Left ventricle myocardium inferior (tissue), 1 donor: ENCODE measurements at regions not wholly inside any gene's neighbourhood (a gene's known extent, or its start where the extent isn't known, plus 50 kb on each side); places are given as distances from the start of the nearest gene placed in this dataset.

Source experiments
- DNase-seq: peaks from one replicate; pipeline ENCODE4 v3.0.0-alpha.2; 2020
- H3K27ac ChIP-seq: fragments of 200-600 bp; replicated peaks from 2 replicates; pipeline ENCODE4 v1.8.0; 2021
- H3K27me3 ChIP-seq: fragments of 200-600 bp; 2 replicates; pipeline ENCODE4 v1.8.0; 2021; ENCODE audit warnings: low read depth
- H3K36me3 ChIP-seq: fragments of 200-600 bp; 2 replicates; pipeline ENCODE4 v1.8.0; 2021
- H3K4me1 ChIP-seq: fragments of 200-600 bp; 2 replicates; pipeline ENCODE4 v1.8.0; 2021
- H3K4me3 ChIP-seq: fragments of 200-600 bp; 2 replicates; pipeline ENCODE4 v1.8.0; 2021; ENCODE audit warnings: mild to moderate bottlenecking, moderate library complexity
- H3K9me3 ChIP-seq: fragments of 200-600 bp; replicated peaks from 2 replicates; pipeline ENCODE4 v1.8.0; 2021
- intact Hi-C: fragments of 100-400 bp; cut with micrococcal nuclease; formaldehyde crosslinking; loops from one replicate; pipeline ENCODE4 v1.11.0; 2022
- TF ChIP-seq, protein P1 (sequence below): fragments of 200-600 bp; IDR thresholded peaks from 2 replicates; pipeline ENCODE4 v1.8.0; 2021; ENCODE audit warnings: antibody characterized with exemption, mild to moderate bottlenecking, borderline replicate concordance
- donor health status: DM: no; HTN: yes; CAD: no; lungs with severe emphysema.

- H3K4me1 ChIP-seq, result peaks cover 7% of the 10 kb centered on the region
- H3K36me3 ChIP-seq, result no peaks in the 10 kb centered on the region
- no peaks in the 10 kb centered on the region for H3K27me3 ChIP-seq
- intact Hi-C loops, result no loop called here
- peaks cover 8% of the 10 kb centered on the region for H3K9me3 ChIP-seq
- H3K27ac ChIP-seq, result no peak overlapping the region
- no peak overlapping the region for H3K4me3 ChIP-seq
- TF ChIP-seq, protein P1, sequence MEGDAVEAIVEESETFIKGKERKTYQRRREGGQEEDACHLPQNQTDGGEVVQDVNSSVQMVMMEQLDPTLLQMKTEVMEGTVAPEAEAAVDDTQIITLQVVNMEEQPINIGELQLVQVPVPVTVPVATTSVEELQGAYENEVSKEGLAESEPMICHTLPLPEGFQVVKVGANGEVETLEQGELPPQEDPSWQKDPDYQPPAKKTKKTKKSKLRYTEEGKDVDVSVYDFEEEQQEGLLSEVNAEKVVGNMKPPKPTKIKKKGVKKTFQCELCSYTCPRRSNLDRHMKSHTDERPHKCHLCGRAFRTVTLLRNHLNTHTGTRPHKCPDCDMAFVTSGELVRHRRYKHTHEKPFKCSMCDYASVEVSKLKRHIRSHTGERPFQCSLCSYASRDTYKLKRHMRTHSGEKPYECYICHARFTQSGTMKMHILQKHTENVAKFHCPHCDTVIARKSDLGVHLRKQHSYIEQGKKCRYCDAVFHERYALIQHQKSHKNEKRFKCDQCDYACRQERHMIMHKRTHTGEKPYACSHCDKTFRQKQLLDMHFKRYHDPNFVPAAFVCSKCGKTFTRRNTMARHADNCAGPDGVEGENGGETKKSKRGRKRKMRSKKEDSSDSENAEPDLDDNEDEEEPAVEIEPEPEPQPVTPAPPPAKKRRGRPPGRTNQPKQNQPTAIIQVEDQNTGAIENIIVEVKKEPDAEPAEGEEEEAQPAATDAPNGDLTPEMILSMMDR, result no peak
- no peak for DNase-seq
Measured at GRCh38 chr10:21191512-21191911, 294.4 kb upstream of the NEBL start.

DNA sequence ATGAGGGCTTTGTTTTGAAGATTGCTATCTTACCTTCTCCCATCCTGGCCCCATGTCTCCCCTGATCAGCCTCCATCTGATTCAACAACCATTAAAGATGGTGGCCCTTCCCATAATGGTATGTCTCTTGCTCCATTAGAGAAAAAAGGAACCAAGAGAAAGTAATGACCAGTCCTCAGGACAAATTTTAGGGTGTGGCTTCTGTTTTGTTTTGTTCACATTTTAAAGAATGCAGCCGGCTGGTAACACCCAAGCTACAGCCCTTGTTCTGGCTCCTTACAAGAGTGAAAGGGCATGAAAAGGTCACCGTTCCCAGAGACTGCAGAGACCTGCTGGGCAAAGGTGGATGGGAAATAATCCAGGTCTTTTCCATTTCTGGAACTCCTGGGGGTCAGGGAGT is 287.9 kb upstream of the NEBL start:
- no peaks in the 10 kb centered on the region for H3K27me3 ChIP-seq
- intact Hi-C loops, result no loop called here
- H3K9me3 ChIP-seq, result peaks cover 11% of the 10 kb centered on the region
- no peaks in the 10 kb centered on the region for H3K4me1 ChIP-seq
- no peaks in the 10 kb centered on the region for H3K36me3 ChIP-seq
- DNase-seq, result no peak
- H3K4me3 ChIP-seq, result no peak overlapping the region
- TF ChIP-seq, protein P1, result no peak
- peak overlapping the region; percentile 30 for H3K27ac ChIP-seq

- no peak for DNase-seq
- intact Hi-C loops, result no loop called here
- no peak overlapping the region for H3K27ac ChIP-seq
- H3K36me3 ChIP-seq, result no peaks in the 10 kb centered on the region
- TF ChIP-seq, protein P1, result no peak
- no peak overlapping the region for H3K4me3 ChIP-seq
- no peaks in the 10 kb centered on the region for H3K27me3 ChIP-seq
- H3K9me3 ChIP-seq, result peaks cover 17% of the 10 kb centered on the region
- no peaks in the 10 kb centered on the region for H3K4me1 ChIP-seq
Measured at GRCh38 chr10:21184216-21184615, 287.1 kb upstream of the NEBL start.

DNA sequence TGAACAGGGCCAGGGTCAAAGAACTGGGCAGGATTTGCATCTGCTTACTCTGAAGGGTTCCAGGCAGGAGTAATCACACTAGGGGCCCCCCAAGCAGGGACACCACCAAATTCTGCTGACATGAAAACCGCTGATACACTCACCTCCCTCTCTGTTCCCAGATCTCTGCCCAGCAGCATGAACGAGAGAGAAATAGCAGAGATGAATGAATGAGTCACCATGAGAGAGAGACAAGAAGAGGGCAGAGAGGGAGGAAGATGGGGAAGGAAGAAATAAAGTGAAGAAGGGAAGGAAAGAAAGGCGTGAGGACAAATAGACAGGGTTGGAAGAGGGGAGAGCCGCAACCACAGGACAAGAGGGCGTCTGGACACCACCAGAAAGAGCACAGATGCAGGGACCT is 285.9 kb upstream of the NEBL start:
- H3K27me3 ChIP-seq, result no peaks in the 10 kb centered on the region
- no peaks in the 10 kb centered on the region for H3K4me1 ChIP-seq
- TF ChIP-seq, protein P1, result no peak
- H3K27ac ChIP-seq, result no peak overlapping the region
- H3K4me3 ChIP-seq, result no peak overlapping the region
- DNase-seq, result no peak
- intact Hi-C loops, result no loop called here
- no peaks in the 10 kb centered on the region for H3K36me3 ChIP-seq
- H3K9me3 ChIP-seq, result peaks cover 12% of the 10 kb centered on the region

DNA sequence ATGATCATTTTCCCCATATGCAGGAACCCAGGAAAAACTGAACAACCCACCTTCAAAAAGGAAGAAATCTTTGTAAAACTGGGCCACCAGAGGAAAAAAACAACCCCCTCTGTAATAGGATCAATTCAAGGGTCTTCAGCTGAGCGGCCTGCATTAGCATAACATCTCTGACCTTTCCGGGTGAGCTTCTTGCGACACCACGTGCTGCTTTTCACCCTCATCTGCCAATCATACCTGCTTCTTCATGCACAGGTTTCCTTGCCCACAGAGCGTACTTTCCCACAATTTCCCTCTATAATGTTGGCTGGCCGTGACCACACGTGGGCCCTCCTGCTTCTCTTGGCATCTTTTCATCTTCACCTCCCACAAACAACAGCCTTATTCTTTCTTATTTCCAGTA is 284.3 kb upstream of the NEBL start:
- H3K36me3 ChIP-seq, result no peaks in the 10 kb centered on the region
- H3K4me3 ChIP-seq, result no peak overlapping the region
- TF ChIP-seq, protein P1, result no peak
- DNase-seq, result no peak
- H3K27ac ChIP-seq, result no peak overlapping the region
- no peaks in the 10 kb centered on the region for H3K27me3 ChIP-seq
- peaks cover 12% of the 10 kb centered on the region for H3K9me3 ChIP-seq
- intact Hi-C loops, result no loop called here
- H3K4me1 ChIP-seq, result no peaks in the 10 kb centered on the region

DNA sequence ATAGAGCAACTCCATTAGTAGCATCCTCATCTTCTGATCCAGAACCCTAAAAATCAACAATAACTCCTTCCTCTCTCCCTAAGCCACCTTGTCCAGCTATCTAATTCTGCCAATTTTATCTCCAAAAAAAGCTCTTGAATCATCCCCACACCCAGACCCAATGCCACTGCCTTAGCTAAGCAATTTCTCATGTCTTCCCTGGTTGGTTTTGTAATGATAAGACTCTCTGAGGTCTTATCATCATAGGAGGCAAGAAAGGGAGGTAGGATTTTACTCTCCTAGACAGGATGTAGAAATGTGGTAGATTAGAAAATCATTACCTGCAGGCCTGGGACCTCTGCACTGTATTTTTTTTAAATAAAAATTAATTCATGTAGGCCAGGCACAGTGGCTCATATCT is 283.5 kb upstream of the NEBL start:
- H3K4me3 ChIP-seq, result no peak overlapping the region
- no peaks in the 10 kb centered on the region for H3K4me1 ChIP-seq
- H3K27me3 ChIP-seq, result peaks cover 6% of the 10 kb centered on the region
- no peak overlapping the region for H3K27ac ChIP-seq
- TF ChIP-seq, protein P1, result no peak
- peaks cover 12% of the 10 kb centered on the region for H3K9me3 ChIP-seq
- no peak for DNase-seq
- H3K36me3 ChIP-seq, result no peaks in the 10 kb centered on the region
- intact Hi-C loops, result no loop called here
